ENCODE measurements at regions not wholly inside any gene's neighbourhood (a gene's known extent, or its start where the extent isn't known, plus 50 kb on each side); places are given as distances from the start of the nearest gene placed in this dataset.

DNA sequence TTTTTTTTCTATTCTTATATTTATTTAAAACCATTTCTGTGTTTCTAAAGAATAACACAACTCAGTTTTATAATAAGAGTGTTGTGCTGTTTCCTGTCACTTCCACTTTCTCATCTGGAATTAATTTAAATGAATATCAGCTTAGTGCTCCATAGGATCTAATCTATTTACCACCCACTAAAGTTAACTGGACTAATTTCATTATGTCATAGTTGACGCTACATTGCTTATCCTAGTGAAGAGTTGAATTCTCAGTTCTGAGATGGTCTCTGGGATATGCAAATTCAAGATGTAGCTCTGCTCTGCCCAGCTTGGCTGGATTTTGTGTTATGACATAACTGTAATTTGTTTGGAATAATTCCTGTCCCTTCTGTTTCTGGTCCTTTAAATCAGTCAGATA, 380.1 kb downstream of the METTL15 start:
- H3K4me1 Mint-ChIP-seq = no peaks in the 10 kb centered on the region
- H3K27me3 Mint-ChIP-seq = no peaks in the 10 kb centered on the region
- H3K27ac Mint-ChIP-seq = no peak overlapping the region

DNA sequence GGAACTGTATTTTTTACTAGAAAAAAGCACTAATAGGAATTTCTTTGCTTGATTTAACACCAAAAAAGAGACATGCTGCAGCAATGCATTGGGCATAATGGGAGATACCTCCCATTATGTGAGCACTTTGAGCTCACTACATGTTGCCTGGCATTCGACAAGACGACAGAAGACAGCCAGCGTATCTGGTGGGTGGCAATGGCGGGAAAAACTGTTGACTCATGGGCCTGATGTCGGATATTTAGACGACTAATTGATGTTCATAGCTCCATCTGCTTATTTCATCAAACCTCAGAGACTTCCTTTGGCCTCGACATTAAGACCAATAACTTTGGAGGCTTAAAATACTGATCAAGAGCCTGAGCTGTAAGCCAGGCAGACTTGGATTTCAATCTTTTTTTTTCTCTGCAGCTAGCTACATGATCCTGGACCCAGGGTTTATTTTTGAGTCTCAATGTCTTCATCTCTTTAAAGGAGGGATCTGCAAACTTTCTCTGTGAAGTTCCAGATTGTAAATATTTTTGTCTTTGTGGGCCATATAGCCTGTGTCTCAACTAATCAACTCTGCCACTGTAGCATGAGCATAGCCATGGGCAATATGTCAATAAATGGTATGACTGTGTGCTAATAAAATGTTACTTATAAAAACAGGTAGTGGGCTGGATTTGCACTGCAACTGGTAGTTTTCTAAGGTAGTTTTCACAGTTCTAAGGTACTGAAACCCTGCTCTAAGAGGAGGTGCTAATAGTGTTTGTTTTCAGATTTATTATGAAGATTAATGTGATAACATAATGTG, 375.1 kb downstream of the METTL15 start:
- Mint-ChIP-seq H3K27me3 (no peaks in the 10 kb centered on the region), H3K4me3 (no peak overlapping the region), H3K4me1 (no peaks in the 10 kb centered on the region), H3K27ac (no peak overlapping the region), H3K36me3 (no peaks in the 10 kb centered on the region), H3K9me3 (no peaks in the 10 kb centered on the region)

More for the DNA sequence above, 380.1 kb downstream of the METTL15 start:
- H3K9me3 Mint-ChIP-seq = no peaks in the 10 kb centered on the region
- no peaks in the 10 kb centered on the region for H3K36me3 Mint-ChIP-seq
- H3K4me3 Mint-ChIP-seq = no peak overlapping the region

DNA sequence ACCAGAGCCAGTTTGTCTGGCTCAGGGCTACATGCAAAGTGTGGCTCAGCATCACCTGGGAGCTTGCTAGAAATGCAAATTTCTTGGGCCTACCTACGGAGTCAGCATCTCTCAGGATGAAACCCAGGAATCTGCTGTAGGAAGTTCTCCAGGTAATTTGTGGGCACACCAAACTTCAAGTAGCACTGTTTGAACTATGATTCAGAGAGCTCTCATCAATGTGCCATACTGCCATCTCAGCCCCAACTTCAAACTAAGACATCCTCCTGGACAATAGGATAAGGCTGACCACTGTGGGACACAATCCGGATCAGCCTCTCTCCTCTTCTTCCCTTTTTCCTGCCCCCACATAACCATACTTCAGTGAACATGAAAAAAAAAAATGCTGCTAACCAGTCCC, 374.5 kb downstream of the METTL15 start:
- no peaks in the 10 kb centered on the region for H3K27me3 Mint-ChIP-seq
- H3K36me3 Mint-ChIP-seq = no peaks in the 10 kb centered on the region
- H3K27ac Mint-ChIP-seq = no peak overlapping the region
- no peak overlapping the region for H3K4me3 Mint-ChIP-seq
- H3K4me1 Mint-ChIP-seq = no peaks in the 10 kb centered on the region
- H3K9me3 Mint-ChIP-seq = no peaks in the 10 kb centered on the region

- no peak overlapping the region for H3K27ac Mint-ChIP-seq
- H3K27me3 Mint-ChIP-seq = no peaks in the 10 kb centered on the region
- H3K9me3 Mint-ChIP-seq = no peaks in the 10 kb centered on the region
- no peaks in the 10 kb centered on the region for H3K4me1 Mint-ChIP-seq
- H3K4me3 Mint-ChIP-seq = no peak overlapping the region
- H3K36me3 Mint-ChIP-seq = no peaks in the 10 kb centered on the region
Measured at GRCh38 chr11:28481616-28482480, 373.7 kb downstream of the METTL15 start.

DNA sequence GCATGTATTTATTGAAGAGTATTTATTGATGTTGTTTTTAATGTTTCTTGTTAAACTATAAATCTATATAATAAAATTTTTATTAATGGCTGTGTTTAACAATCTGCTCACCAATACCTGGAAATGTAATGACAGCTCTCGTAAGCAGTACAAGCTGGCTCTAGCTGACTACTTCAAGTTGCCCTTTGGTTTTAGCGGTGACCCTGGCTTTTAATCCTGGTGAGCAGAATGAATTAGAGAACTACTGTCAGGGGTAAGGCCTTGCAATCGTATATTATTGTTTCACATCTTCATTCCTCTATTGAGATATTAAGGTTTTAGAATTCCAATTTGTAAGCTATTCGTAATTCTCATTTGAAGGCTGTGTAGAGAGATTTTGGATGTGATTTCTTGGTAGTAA, 372.2 kb downstream of the METTL15 start:
- H3K4me3 Mint-ChIP-seq = no peak overlapping the region
- no peaks in the 10 kb centered on the region for H3K27me3 Mint-ChIP-seq
- H3K9me3 Mint-ChIP-seq = no peaks in the 10 kb centered on the region

DNA sequence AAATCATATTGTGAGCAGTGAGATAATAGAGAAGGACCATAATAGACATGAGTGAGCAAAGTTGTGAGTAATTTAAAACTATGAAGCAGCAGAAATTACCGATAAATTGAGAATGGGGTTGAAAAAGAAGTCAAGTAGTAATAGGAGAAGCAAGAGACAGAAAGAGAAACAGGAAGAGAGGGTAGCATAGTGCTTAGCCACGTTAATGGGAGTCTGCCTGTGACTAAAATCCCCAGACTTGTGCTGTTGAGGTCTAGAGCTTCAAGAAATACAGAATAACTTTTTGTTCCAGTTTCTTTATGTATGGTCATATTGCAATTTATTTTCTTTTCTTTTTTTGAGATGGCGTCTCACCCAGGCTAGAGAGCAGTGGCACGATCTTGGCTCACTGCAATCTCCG, 368.7 kb downstream of the METTL15 start:
- no peaks in the 10 kb centered on the region for H3K27me3 Mint-ChIP-seq
- H3K4me3 Mint-ChIP-seq = no peak overlapping the region
- no peaks in the 10 kb centered on the region for H3K9me3 Mint-ChIP-seq
- H3K36me3 Mint-ChIP-seq = no peaks in the 10 kb centered on the region
- no peaks in the 10 kb centered on the region for H3K4me1 Mint-ChIP-seq
- H3K27ac Mint-ChIP-seq = no peak overlapping the region

More for the DNA sequence above, 372.2 kb downstream of the METTL15 start:
- Mint-ChIP-seq H3K27ac (no peak overlapping the region), H3K4me1 (no peaks in the 10 kb centered on the region), H3K36me3 (no peaks in the 10 kb centered on the region)

- Mint-ChIP-seq H3K27ac (no peak overlapping the region), H3K36me3 (no peaks in the 10 kb centered on the region), H3K4me1 (no peaks in the 10 kb centered on the region), H3K4me3 (no peak overlapping the region), H3K27me3 (no peaks in the 10 kb centered on the region), H3K9me3 (no peaks in the 10 kb centered on the region)
Measured at GRCh38 chr11:28476049-28476448, 367.9 kb downstream of the METTL15 start.

DNA sequence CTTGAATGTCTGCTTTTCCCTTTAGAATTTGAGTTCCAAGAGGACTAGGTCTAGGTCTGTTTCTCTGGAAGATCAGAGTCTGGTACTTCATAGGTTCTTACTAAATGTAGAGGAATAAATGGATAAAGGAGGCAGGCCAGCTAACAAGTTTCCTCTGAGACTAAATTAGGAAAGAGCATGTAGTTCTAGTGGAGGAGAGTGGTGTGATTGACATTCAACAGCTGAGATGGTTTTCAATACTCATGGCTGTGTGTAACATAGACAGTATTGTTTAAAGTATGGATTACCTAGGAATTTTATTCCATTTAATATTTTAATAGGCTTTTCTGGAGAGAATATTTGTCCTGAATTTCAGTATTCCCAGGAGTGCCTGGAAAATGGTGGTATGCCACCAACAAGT, 364.7 kb downstream of the METTL15 start:
- H3K4me1 Mint-ChIP-seq = no peaks in the 10 kb centered on the region
- H3K36me3 Mint-ChIP-seq = no peaks in the 10 kb centered on the region
- H3K27me3 Mint-ChIP-seq = no peaks in the 10 kb centered on the region
- no peaks in the 10 kb centered on the region for H3K9me3 Mint-ChIP-seq
- no peak overlapping the region for H3K27ac Mint-ChIP-seq
- H3K4me3 Mint-ChIP-seq = no peak overlapping the region

- H3K36me3 Mint-ChIP-seq = no peaks in the 10 kb centered on the region
- no peaks in the 10 kb centered on the region for H3K4me1 Mint-ChIP-seq
- H3K9me3 Mint-ChIP-seq = no peaks in the 10 kb centered on the region
- no peaks in the 10 kb centered on the region for H3K27me3 Mint-ChIP-seq
- no peak overlapping the region for H3K4me3 Mint-ChIP-seq
- no peak overlapping the region for H3K27ac Mint-ChIP-seq
Measured at GRCh38 chr11:28471537-28471936, 363.3 kb downstream of the METTL15 start.

- Mint-ChIP-seq H3K27me3 (no peaks in the 10 kb centered on the region), H3K27ac (no peak overlapping the region), H3K4me1 (no peaks in the 10 kb centered on the region), H3K9me3 (no peaks in the 10 kb centered on the region), H3K36me3 (no peaks in the 10 kb centered on the region), H3K4me3 (no peak overlapping the region)
Measured at GRCh38 chr11:28470180-28470579, 362.0 kb downstream of the METTL15 start.

GRCh38 chr11:28466506-28466905, 358.3 kb downstream of the METTL15 start:
- H3K4me1 Mint-ChIP-seq = no peaks in the 10 kb centered on the region
- no peak overlapping the region for H3K27ac Mint-ChIP-seq
- H3K9me3 Mint-ChIP-seq = no peaks in the 10 kb centered on the region
- H3K4me3 Mint-ChIP-seq = no peak overlapping the region
- no peaks in the 10 kb centered on the region for H3K27me3 Mint-ChIP-seq
- H3K36me3 Mint-ChIP-seq = no peaks in the 10 kb centered on the region

GRCh38 chr11:28464252-28464867, 356.2 kb downstream of the METTL15 start:
- H3K4me1 Mint-ChIP-seq = no peaks in the 10 kb centered on the region
- H3K27ac Mint-ChIP-seq = no peak overlapping the region
- H3K36me3 Mint-ChIP-seq = no peaks in the 10 kb centered on the region
- no peaks in the 10 kb centered on the region for H3K27me3 Mint-ChIP-seq
- no peaks in the 10 kb centered on the region for H3K9me3 Mint-ChIP-seq
- no peak overlapping the region for H3K4me3 Mint-ChIP-seq

- Mint-ChIP-seq H3K9me3 (no peaks in the 10 kb centered on the region), H3K27ac (no peak overlapping the region)
Measured at GRCh38 chr11:28463826-28464225, 355.6 kb downstream of the METTL15 start.

DNA sequence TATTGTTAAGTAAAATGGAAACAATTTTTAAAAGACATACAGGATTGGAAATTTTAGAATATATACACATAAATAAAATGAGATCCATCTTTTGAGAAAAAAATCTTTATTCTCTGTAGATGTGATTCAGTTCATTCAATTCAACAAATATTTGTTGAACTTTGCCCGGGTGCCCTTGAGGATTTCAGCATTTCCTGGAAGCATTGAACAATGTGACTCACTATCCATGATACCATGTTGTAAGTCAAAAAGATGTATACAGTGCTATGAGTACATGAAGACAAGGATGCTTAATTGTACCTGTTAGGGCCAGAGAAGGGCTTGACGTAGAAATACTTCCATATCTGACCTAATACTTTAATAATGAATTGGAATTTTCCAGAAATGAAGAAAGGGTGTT, 353.7 kb downstream of the METTL15 start:
- no peaks in the 10 kb centered on the region for H3K9me3 Mint-ChIP-seq
- no peaks in the 10 kb centered on the region for H3K27me3 Mint-ChIP-seq
- no peaks in the 10 kb centered on the region for H3K4me1 Mint-ChIP-seq
- no peaks in the 10 kb centered on the region for H3K36me3 Mint-ChIP-seq
- H3K27ac Mint-ChIP-seq = no peak overlapping the region
- no peak overlapping the region for H3K4me3 Mint-ChIP-seq

More at GRCh38 chr11:28463826-28464225, 355.6 kb downstream of the METTL15 start:
- Mint-ChIP-seq H3K4me3 (no peak overlapping the region), H3K36me3 (no peaks in the 10 kb centered on the region), H3K4me1 (no peaks in the 10 kb centered on the region), H3K27me3 (no peaks in the 10 kb centered on the region)

GRCh38 chr11:28461338-28461737, 353.1 kb downstream of the METTL15 start:
- Mint-ChIP-seq H3K36me3 (no peaks in the 10 kb centered on the region), H3K9me3 (no peaks in the 10 kb centered on the region), H3K27ac (no peak overlapping the region), H3K27me3 (no peaks in the 10 kb centered on the region), H3K4me1 (no peaks in the 10 kb centered on the region), H3K4me3 (no peak overlapping the region)

GRCh38 chr11:28460348-28460747, 352.2 kb downstream of the METTL15 start:
- no peak overlapping the region for H3K4me3 Mint-ChIP-seq
- no peak overlapping the region for H3K27ac Mint-ChIP-seq
- no peaks in the 10 kb centered on the region for H3K36me3 Mint-ChIP-seq
- no peaks in the 10 kb centered on the region for H3K4me1 Mint-ChIP-seq
- no peaks in the 10 kb centered on the region for H3K27me3 Mint-ChIP-seq
- H3K9me3 Mint-ChIP-seq = no peaks in the 10 kb centered on the region

Data from activated naive CD4-positive, alpha-beta T cell treated with anti-CD3 and anti-CD28 coated beads, Interleukin-2, amount 50 U/mL, for 24 hours (primary cell).